ENCODE measurements at regions not wholly inside any gene's neighbourhood (a gene's known extent, or its start where the extent isn't known, plus 50 kb on each side); places are given as distances from the start of the nearest gene placed in this dataset.
"Not testable (repeated sequence)": the region's sequence is repeated elsewhere in the genome, so short reads cannot be mapped to it uniquely, and the experiment has no call there.

GRCh38 chr1:4133297-4133938 lies 233.3 kb upstream of the C1orf174 start:
- H3K4me3 ChIP-seq (ENCODE audit: low read length), result no peak overlapping the region
- H3K9me3 Mint-ChIP-seq, result peaks cover 0 to 7% (median 3%) of the 10 kb centered on the region in 5 donors
- H3K4me3 Mint-ChIP-seq, result no peak overlapping the region
- peaks cover 0 to 4% of the 10 kb centered on the region in 2 donors for H3K27me3 Mint-ChIP-seq
- ChIA-PET POLR2A (no interaction called here), CTCF (no interaction called here)
- no peaks in the 10 kb centered on the region for H3K36me3 Mint-ChIP-seq
- no peaks in the 10 kb centered on the region for H3K4me1 Mint-ChIP-seq
- H3K27ac ChIP-seq (ENCODE audit: low read depth, low read length), result no peak overlapping the region
- no peak overlapping the region for H3K27ac Mint-ChIP-seq
- no peak for DNase-seq
- no peaks in the 10 kb centered on the region for H3K36me3 ChIP-seq (ENCODE audit: insufficient read depth, low read length)
- no peaks in the 10 kb centered on the region for H3K27me3 ChIP-seq (ENCODE audit: insufficient read depth, low read length, poor library complexity, severe bottlenecking)
- H3K9me3 ChIP-seq (ENCODE audit: low read length), result no peaks in the 10 kb centered on the region
- no peaks in the 10 kb centered on the region for H3K4me1 ChIP-seq (ENCODE audit: insufficient read depth, low read length)

- CTCF ChIA-PET, result no interaction called here
- no peak for DNase-seq
- Histone ChIP-seq H3K27me3 (ENCODE audit: insufficient read depth, low read length, poor library complexity, severe bottlenecking) (no peaks in the 10 kb centered on the region), H3K4me3 (ENCODE audit: low read length) (no peak overlapping the region), H3K9me3 (ENCODE audit: low read length) (no peaks in the 10 kb centered on the region), H3K36me3 (ENCODE audit: insufficient read depth, low read length) (no peaks in the 10 kb centered on the region), H3K4me1 (ENCODE audit: insufficient read depth, low read length) (no peaks in the 10 kb centered on the region), H3K27ac (ENCODE audit: low read depth, low read length) (no peak overlapping the region)
- peaks cover 0 to 7% (median 3%) of the 10 kb centered on the region in 5 donors for H3K9me3 Mint-ChIP-seq
- H3K4me3 Mint-ChIP-seq, result no peak overlapping the region
- no peak overlapping the region for H3K27ac Mint-ChIP-seq
- peaks cover 0 to 6% of the 10 kb centered on the region in 2 donors for H3K27me3 Mint-ChIP-seq
- H3K36me3 Mint-ChIP-seq, result no peaks in the 10 kb centered on the region
- POLR2A ChIA-PET, result no interaction called here
- no peaks in the 10 kb centered on the region for H3K4me1 Mint-ChIP-seq
Observed at GRCh38 chr1:4133939-4134321, 233.9 kb upstream of the C1orf174 start.

- H3K36me3 Mint-ChIP-seq; H3K27ac ChIP-seq (ENCODE audit: low read depth, low read length); H3K4me1 Mint-ChIP-seq; CTCF ChIA-PET; DNase-seq; H3K4me3 ChIP-seq (ENCODE audit: low read length); H3K9me3 ChIP-seq (ENCODE audit: low read length); H3K36me3 ChIP-seq (ENCODE audit: insufficient read depth, low read length); H3K27ac Mint-ChIP-seq; H3K27me3 Mint-ChIP-seq; H3K9me3 Mint-ChIP-seq; H3K4me3 Mint-ChIP-seq; H3K27me3 ChIP-seq (ENCODE audit: insufficient read depth, low read length, poor library complexity, severe bottlenecking); POLR2A ChIA-PET; H3K4me1 ChIP-seq (ENCODE audit: insufficient read depth, low read length): not testable (repeated sequence)
Observed at GRCh38 chr1:4135853-4136252, 235.8 kb upstream of the C1orf174 start.

- CTCF ChIA-PET, result no interaction called here
Observed at GRCh38 chr1:4137621-4138415, 237.7 kb upstream of the C1orf174 start.

GRCh38 chr1:4139646-4140045 lies 239.6 kb upstream of the C1orf174 start:
- no peaks in the 10 kb centered on the region for H3K27me3 ChIP-seq (ENCODE audit: insufficient read depth, low read length, poor library complexity, severe bottlenecking)
- Mint-ChIP-seq H3K27ac (no peak overlapping the region), H3K27me3 (peaks cover 11 to 21% of the 10 kb centered on the region in 2 donors), H3K4me1 (no peaks in the 10 kb centered on the region), H3K4me3 (no peak overlapping the region), H3K36me3 (no peaks in the 10 kb centered on the region), H3K9me3 (peaks cover 0 to 7% (median 2%) of the 10 kb centered on the region in 5 donors)
- H3K36me3 ChIP-seq (ENCODE audit: insufficient read depth, low read length), result no peaks in the 10 kb centered on the region
- no peaks in the 10 kb centered on the region for H3K9me3 ChIP-seq (ENCODE audit: low read length)
- ChIA-PET POLR2A (no interaction called here), CTCF (no interaction called here)
- no peak overlapping the region for H3K4me3 ChIP-seq (ENCODE audit: low read length)
- no peak overlapping the region for H3K27ac ChIP-seq (ENCODE audit: low read depth, low read length)
- DNase-seq, result peak in 1 of 5 donors; percentile 11
- no peaks in the 10 kb centered on the region for H3K4me1 ChIP-seq (ENCODE audit: insufficient read depth, low read length)

More at GRCh38 chr1:4137621-4138415, 237.7 kb upstream of the C1orf174 start:
- Mint-ChIP-seq H3K36me3 (no peaks in the 10 kb centered on the region), H3K4me1 (no peaks in the 10 kb centered on the region), H3K4me3 (no peak overlapping the region), H3K27me3 (peaks cover 13 to 17% of the 10 kb centered on the region in 2 donors), H3K27ac (no peak overlapping the region), H3K9me3 (peaks cover 0 to 7% (median 3%) of the 10 kb centered on the region in 5 donors)
- no peaks in the 10 kb centered on the region for H3K36me3 ChIP-seq (ENCODE audit: insufficient read depth, low read length)
- H3K27me3 ChIP-seq (ENCODE audit: insufficient read depth, low read length, poor library complexity, severe bottlenecking), result no peaks in the 10 kb centered on the region
- POLR2A ChIA-PET, result no interaction called here
- no peak overlapping the region for H3K4me3 ChIP-seq (ENCODE audit: low read length)
- DNase-seq, result peak in 1 of 5 donors; percentile 2
- H3K27ac ChIP-seq (ENCODE audit: low read depth, low read length), result no peak overlapping the region
- no peaks in the 10 kb centered on the region for H3K9me3 ChIP-seq (ENCODE audit: low read length)
- no peaks in the 10 kb centered on the region for H3K4me1 ChIP-seq (ENCODE audit: insufficient read depth, low read length)

GRCh38 chr1:4140241-4140640 lies 240.2 kb upstream of the C1orf174 start:
- no peaks in the 10 kb centered on the region for H3K4me1 ChIP-seq (ENCODE audit: insufficient read depth, low read length)
- H3K27me3 ChIP-seq (ENCODE audit: insufficient read depth, low read length, poor library complexity, severe bottlenecking), result no peaks in the 10 kb centered on the region
- Mint-ChIP-seq H3K4me1 (no peaks in the 10 kb centered on the region), H3K27ac (no peak overlapping the region), H3K9me3 (peaks cover 0 to 7% (median 2%) of the 10 kb centered on the region in 5 donors), H3K27me3 (peaks cover 11 to 21% of the 10 kb centered on the region in 2 donors), H3K36me3 (no peaks in the 10 kb centered on the region), H3K4me3 (no peak overlapping the region)
- H3K27ac ChIP-seq (ENCODE audit: low read depth, low read length), result no peak overlapping the region
- CTCF ChIA-PET, result no interaction called here
- H3K4me3 ChIP-seq (ENCODE audit: low read length), result no peak overlapping the region
- DNase-seq, result peak in 1 of 5 donors; percentile 14
- H3K9me3 ChIP-seq (ENCODE audit: low read length), result no peaks in the 10 kb centered on the region
- POLR2A ChIA-PET, result no interaction called here
- H3K36me3 ChIP-seq (ENCODE audit: insufficient read depth, low read length), result no peaks in the 10 kb centered on the region

- H3K9me3 Mint-ChIP-seq, result peaks cover 0 to 4% (median 2%) of the 10 kb centered on the region in 5 donors
- Histone ChIP-seq H3K4me3 (ENCODE audit: low read length) (no peak overlapping the region), H3K9me3 (ENCODE audit: low read length) (no peaks in the 10 kb centered on the region), H3K27ac (ENCODE audit: low read depth, low read length) (no peak overlapping the region), H3K4me1 (ENCODE audit: insufficient read depth, low read length) (no peaks in the 10 kb centered on the region), H3K36me3 (ENCODE audit: insufficient read depth, low read length) (no peaks in the 10 kb centered on the region), H3K27me3 (ENCODE audit: insufficient read depth, low read length, poor library complexity, severe bottlenecking) (no peaks in the 10 kb centered on the region)
- H3K4me3 Mint-ChIP-seq, result no peak overlapping the region
- POLR2A ChIA-PET, result no interaction called here
- CTCF ChIA-PET, result no interaction called here
- no peaks in the 10 kb centered on the region for H3K4me1 Mint-ChIP-seq
- H3K27me3 Mint-ChIP-seq, result peaks cover 11 to 21% of the 10 kb centered on the region in 2 donors
- no peak overlapping the region for H3K27ac Mint-ChIP-seq
- DNase-seq, result peak in 1 of 5 donors; percentile 21
- no peaks in the 10 kb centered on the region for H3K36me3 Mint-ChIP-seq
Observed at GRCh38 chr1:4140821-4141220, 240.7 kb upstream of the C1orf174 start.

- Histone ChIP-seq H3K27me3 (ENCODE audit: insufficient read depth, low read length, poor library complexity, severe bottlenecking) (no peaks in the 10 kb centered on the region), H3K9me3 (ENCODE audit: low read length) (no peaks in the 10 kb centered on the region), H3K36me3 (ENCODE audit: insufficient read depth, low read length) (no peaks in the 10 kb centered on the region), H3K4me1 (ENCODE audit: insufficient read depth, low read length) (no peaks in the 10 kb centered on the region), H3K4me3 (ENCODE audit: low read length) (no peak overlapping the region), H3K27ac (ENCODE audit: low read depth, low read length) (no peak overlapping the region)
- Mint-ChIP-seq H3K4me1 (no peaks in the 10 kb centered on the region), H3K4me3 (no peak overlapping the region), H3K27ac (no peak overlapping the region), H3K36me3 (no peaks in the 10 kb centered on the region), H3K27me3 (peaks cover 11 to 24% of the 10 kb centered on the region in 2 donors), H3K9me3 (no peaks in the 10 kb centered on the region)
- CTCF ChIA-PET, result no interaction called here
- no peak for DNase-seq
- POLR2A ChIA-PET, result no interaction called here
Observed at GRCh38 chr1:4144349-4144971, 244.4 kb upstream of the C1orf174 start.

All from CD8-positive, alpha-beta memory T cell (primary cell).